MCF 10A (cell line): ENCODE measurements at regions not wholly inside any gene's neighbourhood (a gene's known extent, or its start where the extent isn't known, plus 50 kb on each side); places are given as distances from the start of the nearest gene placed in this dataset.
"Not testable (repeated sequence)": the region's sequence is repeated elsewhere in the genome, so short reads cannot be mapped to it uniquely, and the experiment has no call there.

ENCODE experiments used
- BruUV-seq: library from RNA; stranded (reverse); fragments of 400-500 nt; replicated peaks from 2 replicates; lab custom pipeline; 2021; lab: Mats Ljungman, UMichigan
- CTCF ChIA-PET: fragments of 300-600 bp; sonication (Branson Sonifier 250); formaldehyde crosslinking; extraction: SDS; loops from one replicate; lab custom pipeline; 2021; ENCODE audit warnings: antibody characterized with exemption, inconsistent platforms; lab: Yijun Ruan, JAX
- POLR2A ChIA-PET: fragments of 300-600, 350-650 bp; sonication (Branson Sonifier 250); formaldehyde crosslinking; extraction: SDS; loops from one replicate; lab custom pipeline; 2020; ENCODE audit warnings: antibody characterized with exemption, inconsistent platforms; lab: Yijun Ruan, JAX
- DNase-seq: peaks from one replicate; pipeline ENCODE4 v3.0.0-alpha.2; 2018; ENCODE audit not compliant: unreplicated experiment
- H3K27ac Mint-ChIP-seq: one replicate; pipeline ENCODE4 v1.8.0; 2022; ENCODE audit warnings: mild to moderate bottlenecking, low read depth, mixed read lengths; ENCODE audit not compliant: unreplicated experiment
- H3K27me3 Mint-ChIP-seq: one replicate; pipeline ENCODE4 v1.8.0; 2022; ENCODE audit warnings: mixed read lengths; ENCODE audit not compliant: insufficient read depth, unreplicated experiment
- H3K36me3 Mint-ChIP-seq: one replicate; pipeline ENCODE4 v1.8.0; 2022; ENCODE audit warnings: mild to moderate bottlenecking, moderate library complexity, mixed read lengths; ENCODE audit not compliant: insufficient read depth, unreplicated experiment
- H3K4me1 Mint-ChIP-seq: one replicate; pipeline ENCODE4 v1.8.0; 2022; ENCODE audit warnings: mixed read lengths; ENCODE audit not compliant: insufficient read depth, unreplicated experiment
- H3K4me3 Mint-ChIP-seq: one replicate; pipeline ENCODE4 v1.8.0; 2022; ENCODE audit warnings: mild to moderate bottlenecking, moderate library complexity, mixed read lengths; ENCODE audit not compliant: unreplicated experiment
- H3K9me3 Mint-ChIP-seq: one replicate; pipeline ENCODE4 v1.8.0; 2022; ENCODE audit warnings: mixed read lengths; ENCODE audit not compliant: unreplicated experiment
- CTCF ChIP-seq: fragments of 200-600 bp; IDR thresholded peaks from one replicate; pipeline ENCODE4 v1.8.0; 2022; ENCODE audit warnings: antibody characterized with exemption, mild to moderate bottlenecking; ENCODE audit not compliant: unreplicated experiment
- intact Hi-C: fragments of 100-400 bp; cut with micrococcal nuclease; formaldehyde crosslinking; loops from 2 replicates; pipeline ENCODE4 v1.14.1; 2022

- no peaks in the 10 kb centered on the region for H3K9me3 Mint-ChIP-seq
- ChIA-PET POLR2A (no interaction called here), CTCF (interaction anchor here (1.4 kb wide), 1 partner anchor 12 kb away, joined by 3 read pairs; no protein-coding TSS in a partner anchor)
- H3K27me3 Mint-ChIP-seq, result peaks cover 85% of the 10 kb centered on the region
- H3K27ac Mint-ChIP-seq, result no peak overlapping the region
- no peak overlapping the region for H3K4me3 Mint-ChIP-seq
- H3K4me1 Mint-ChIP-seq, result no peaks in the 10 kb centered on the region
- no peaks in the 10 kb centered on the region for H3K36me3 Mint-ChIP-seq
- no peak for TF ChIP-seq CTCF
- no peak for DNase-seq
- no TSS peak for BruUV-seq
- intact Hi-C loops, result loop anchor here (5.0 kb wide), 1 partner anchor 87 kb away; no protein-coding TSS in a partner anchor
Observed at GRCh38 chr13:91249370-91249769, 98.1 kb upstream of the MIR17HG start.

- Mint-ChIP-seq H3K27me3 (peaks cover 85% of the 10 kb centered on the region), H3K27ac (no peak overlapping the region), H3K9me3 (no peaks in the 10 kb centered on the region), H3K4me3 (no peak overlapping the region), H3K36me3 (no peaks in the 10 kb centered on the region), H3K4me1 (no peaks in the 10 kb centered on the region)
- intact Hi-C loops, result loop anchor here (5.0 kb wide), 1 partner anchor 88 kb away; no protein-coding TSS in a partner anchor
- no peak for TF ChIP-seq CTCF
- BruUV-seq, result no TSS peak
- CTCF ChIA-PET, result no interaction called here
- POLR2A ChIA-PET, result no interaction called here
- no peak for DNase-seq
Observed at GRCh38 chr13:91249861-91250260, 97.6 kb upstream of the MIR17HG start.

- H3K9me3 Mint-ChIP-seq, CTCF ChIA-PET, BruUV-seq, intact Hi-C loops, H3K4me1 Mint-ChIP-seq, POLR2A ChIA-PET, H3K36me3 Mint-ChIP-seq, H3K27ac Mint-ChIP-seq, H3K4me3 Mint-ChIP-seq, DNase-seq: not testable (repeated sequence)
- peaks cover 81% of the 10 kb centered on the region for H3K27me3 Mint-ChIP-seq
Observed at GRCh38 chr13:91251573-91251972, 95.9 kb upstream of the MIR17HG start.

GRCh38 chr13:91264484-91264883 lies 83.0 kb upstream of the MIR17HG start:
- no TSS peak for BruUV-seq
- no peak overlapping the region for H3K27ac Mint-ChIP-seq
- no peak for DNase-seq
- POLR2A ChIA-PET, result no interaction called here
- H3K4me1 Mint-ChIP-seq, result no peaks in the 10 kb centered on the region
- no peaks in the 10 kb centered on the region for H3K9me3 Mint-ChIP-seq
- TF ChIP-seq CTCF, result no peak
- no peak overlapping the region for H3K4me3 Mint-ChIP-seq
- H3K27me3 Mint-ChIP-seq, result peaks cover 94% of the 10 kb centered on the region
- H3K36me3 Mint-ChIP-seq, result no peaks in the 10 kb centered on the region
- intact Hi-C loops, result no loop called here
- CTCF ChIA-PET, result no interaction called here

GRCh38 chr13:91269237-91269636 lies 78.2 kb upstream of the MIR17HG start:
- H3K9me3 Mint-ChIP-seq, result no peaks in the 10 kb centered on the region

More at GRCh38 chr13:91269237-91269636, 78.2 kb upstream of the MIR17HG start:
- no peaks in the 10 kb centered on the region for H3K4me1 Mint-ChIP-seq
- no peak for TF ChIP-seq CTCF
- no TSS peak for BruUV-seq
- H3K4me3 Mint-ChIP-seq, result no peak overlapping the region
- intact Hi-C loops, result no loop called here
- H3K27me3 Mint-ChIP-seq, result peaks cover 91% of the 10 kb centered on the region
- H3K36me3 Mint-ChIP-seq, result no peaks in the 10 kb centered on the region
- no peak for DNase-seq
- ChIA-PET POLR2A (no interaction called here), CTCF (interaction anchor here (0.7 kb wide), 1 partner anchor 326 kb away, joined by 3 read pairs; no protein-coding TSS in a partner anchor)
- H3K27ac Mint-ChIP-seq, result no peak overlapping the region
